HG03159 (cell line): ENCODE measurements at regions not wholly inside any gene's neighbourhood (a gene's known extent, or its start where the extent isn't known, plus 50 kb on each side); places are given as distances from the start of the nearest gene placed in this dataset.

Experiments used
- ATAC-seq: cut with Tn5 transposase; IDR thresholded peaks from one replicate; pipeline ENCODE4 v1.9.1; 2021; ENCODE audit warnings: mild to moderate bottlenecking, moderate library complexity; ENCODE audit not compliant: unreplicated experiment

GRCh38 chr1:4113897-4114296 lies 213.8 kb upstream of the C1orf174 start:
- ATAC-seq, result no peak

GRCh38 chr1:4115191-4115900 lies 215.3 kb upstream of the C1orf174 start:
- no peak for ATAC-seq

- no peak for ATAC-seq
Observed at GRCh38 chr1:4117196-4117595, 217.1 kb upstream of the C1orf174 start.

- no peak for ATAC-seq
Observed at GRCh38 chr1:4118746-4119515, 218.9 kb upstream of the C1orf174 start.

GRCh38 chr1:4119516-4120220 lies 219.6 kb upstream of the C1orf174 start:
- no peak for ATAC-seq

GRCh38 chr1:4120557-4121292 lies 220.7 kb upstream of the C1orf174 start:
- no peak for ATAC-seq

- ATAC-seq, result no peak
Observed at GRCh38 chr1:4121293-4121684, 221.2 kb upstream of the C1orf174 start.

GRCh38 chr1:4121834-4122512 lies 221.9 kb upstream of the C1orf174 start:
- no peak for ATAC-seq

GRCh38 chr1:4122513-4123160 lies 222.6 kb upstream of the C1orf174 start:
- no peak for ATAC-seq

- no peak for ATAC-seq
Observed at GRCh38 chr1:4124631-4125145, 224.6 kb upstream of the C1orf174 start.

- no peak for ATAC-seq
Observed at GRCh38 chr1:4126251-4126650, 226.2 kb upstream of the C1orf174 start.

GRCh38 chr1:4126731-4127591 lies 226.9 kb upstream of the C1orf174 start:
- no peak for ATAC-seq

GRCh38 chr1:4127592-4128140 lies 227.6 kb upstream of the C1orf174 start:
- ATAC-seq, result no peak

GRCh38 chr1:4128616-4129015 lies 228.5 kb upstream of the C1orf174 start:
- no peak for ATAC-seq

- ATAC-seq, result no peak
Observed at GRCh38 chr1:4129693-4130092, 229.6 kb upstream of the C1orf174 start.

- no peak for ATAC-seq
Observed at GRCh38 chr1:4130096-4130495, 230.0 kb upstream of the C1orf174 start.

GRCh38 chr1:4131734-4132133 lies 231.7 kb upstream of the C1orf174 start:
- ATAC-seq, result no peak
